K562 (cell line): ENCODE measurements at regions not wholly inside any gene's neighbourhood (a gene's known extent, or its start where the extent isn't known, plus 50 kb on each side); places are given as distances from the start of the nearest gene placed in this dataset.

Experiments used
- CREB1 ChIP-seq, 2 experiments: sonication (generic) in 1 of 2; formaldehyde crosslinking in 1 of 2; IDR thresholded peaks; 2 replicates each; pipeline versions ENCODE4 v1.6.1 to v1.8.0; 2012 to 2022; ENCODE audit warnings: inconsistent platforms in 1 of 2, mild to moderate bottlenecking in 1 of 2, missing genetic modification reagents in 1 of 2, moderate library complexity in 1 of 2
- CREM ChIP-seq: IDR thresholded peaks from 2 replicates; pipeline ENCODE4 v1.6.1; 2014; ENCODE audit warnings: antibody characterized with exemption, low read depth
- DACH1 ChIP-seq: fragments of 450-650 bp; IDR thresholded peaks from 2 replicates; pipeline ENCODE4 v1.6.1; 2018; ENCODE audit not compliant: partially characterized antibody
- FOSL1 ChIP-seq: fragments of 200-800 bp; sonication (Bioruptor generic); conservative IDR thresholded peaks from 2 replicates; pipeline ENCODE4 v1.6.1; 2016; ENCODE audit warnings: missing genetic modification characterization, missing compliant biosample characterization
- FOXJ3 ChIP-seq: sonication (generic); formaldehyde crosslinking; IDR thresholded peaks from 2 replicates; pipeline ENCODE4 v1.4.0; 2020; ENCODE audit warnings: mild to moderate bottlenecking, missing genetic modification reagents
- FOXK2 ChIP-seq, 2 experiments: fragments of 450-650 bp; IDR thresholded peaks in 1 of 2; conservative IDR thresholded peaks in 1 of 2; 2 replicates each; pipeline ENCODE4 v1.6.1; 2016; ENCODE audit warnings: low read depth in 2 of 2, mild to moderate bottlenecking in 1 of 2
- HBP1 ChIP-seq: fragments of 450-650 bp; formaldehyde crosslinking; IDR thresholded peaks from 2 replicates; pipeline ENCODE4 v1.4.0; 2022; ENCODE audit warnings: missing genetic modification characterization
- KHSRP ChIP-seq: fragments of 450-650 bp; IDR thresholded peaks from 2 replicates; pipeline ENCODE4 v1.6.1; 2017
- LARP7 ChIP-seq: fragments of 450-650 bp; IDR thresholded peaks from 2 replicates; pipeline ENCODE4 v1.6.1; 2016
- MCM2 ChIP-seq: fragments of 450-650 bp; IDR thresholded peaks from 2 replicates; pipeline ENCODE4 v1.6.1; 2017; ENCODE audit warnings: low read depth, mild to moderate bottlenecking
- MEF2D ChIP-seq: conservative IDR thresholded peaks from 2 replicates; pipeline ENCODE4 v1.6.1; 2016; ENCODE audit warnings: low read depth, missing genetic modification characterization, missing compliant biosample characterization
- SIX5 ChIP-seq, 2 experiments: IDR thresholded peaks; 2 replicates each; pipeline ENCODE4 v1.6.1; 2011; ENCODE audit warnings: low read length in 2 of 2, borderline replicate concordance in 1 of 2, low read depth in 1 of 2, mild to moderate bottlenecking in 1 of 2, moderate library complexity in 1 of 2; ENCODE audit not compliant: insufficient read depth in 1 of 2
- SREBF1 ChIP-seq: fragments of 150-350 bp; IDR thresholded peaks from 2 replicates; pipeline ENCODE4 v1.6.1; 2014; ENCODE audit warnings: antibody characterized with exemption, low read depth, low read length, borderline replicate concordance
- TCF3 ChIP-seq: sonication (generic); formaldehyde crosslinking; IDR thresholded peaks from 2 replicates; pipeline ENCODE4 v1.4.0; 2020; ENCODE audit warnings: mild to moderate bottlenecking, missing genetic modification reagents
- TCF7 ChIP-seq: sonication (generic); IDR thresholded peaks from 2 replicates; pipeline ENCODE4 v1.6.1; 2016; ENCODE audit warnings: antibody characterized with exemption, borderline replicate concordance
- TFAP4 ChIP-seq: sonication (generic); formaldehyde crosslinking; IDR thresholded peaks from 2 replicates; pipeline ENCODE4 v1.8.0; 2022; ENCODE audit warnings: missing genetic modification reagents, mild to moderate bottlenecking, moderate library complexity, borderline replicate concordance
- THRB ChIP-seq: fragments of 450-650 bp; formaldehyde crosslinking; conservative IDR thresholded peaks from 2 replicates; pipeline ENCODE4 v1.4.0; 2022; ENCODE audit warnings: mild to moderate bottlenecking, missing genetic modification characterization
- ZMIZ1 ChIP-seq, 2 experiments: fragments of 150-350 bp in 1 of 2; IDR thresholded peaks; 2 replicates each; pipeline ENCODE4 v1.6.1; 2012 to 2016; ENCODE audit warnings: low read depth in 2 of 2, low read length in 2 of 2, mild to moderate bottlenecking in 1 of 2, moderate library complexity in 1 of 2

GRCh38 chr6:2542858-2543218, 207.9 kb downstream of the MYLK4 start (continued):
- peak; percentile 95 for TF ChIP-seq TFAP4 (CRISPR knock-in tag)
- 0 out of 2 replicates have a peak, but pooled peaks have one; percentile 35 for TF ChIP-seq CREB1 (IDR thresholded peaks at IDR 0.05)
- TF ChIP-seq CREB1 (CRISPR knock-in tag; IDR thresholded peaks at IDR 0.05) = peak; percentile 44; the same call in 1 of the 2 replicates
- 0 out of 2 replicates have a peak, but pooled peaks have one; percentile 50 for TF ChIP-seq MEF2D (tag)
- 0 out of 2 replicates have a peak, but pooled peaks have one; percentile 16 for TF ChIP-seq HBP1
- peak in 1 of 2 experiments; percentile 93; a peak in 2 of 4 replicates for TF ChIP-seq ZMIZ1 (IDR thresholded peaks at IDR 0.05; ENCODE audit: low read depth in 2 of 2, low read length in 2 of 2)
- peak; percentile 72; the same call in 1 of the 2 replicates for TF ChIP-seq KHSRP
- peak; percentile 94 for TF ChIP-seq TCF3 (CRISPR knock-in tag)
- TF ChIP-seq LARP7 = no peak
- peak; percentile 90 for TF ChIP-seq DACH1
- TF ChIP-seq FOXJ3 = no peak
- TF ChIP-seq FOXK2 (conservative IDR thresholded peaks at IDR 0.05 in 1 of 2, IDR thresholded peaks at IDR 0.05 in 1 of 2; ENCODE audit: low read depth in 2 of 2) = 0 out of 4 replicates have a peak, but pooled peaks of 1 of the 2 experiments have one; percentile 28
- TF ChIP-seq TCF7 = 0 out of 2 replicates have a peak, but pooled peaks have one; percentile 71
- TF ChIP-seq MCM2 = no peak
- TF ChIP-seq SIX5 (IDR thresholded peaks at IDR 0.05; ENCODE audit: borderline replicate concordance in 1 of 2, insufficient read depth in 1 of 2, low read depth in 1 of 2, low read length in 2 of 2) = no peak
- peak; percentile 68; the same call in 1 of the 2 replicates for TF ChIP-seq CREM
- TF ChIP-seq FOSL1 (tag) = peak; percentile 81
- TF ChIP-seq THRB (CRISPR knock-in tag) = 0 out of 2 replicates have a peak, but pooled peaks have one; percentile 18
- peak; percentile 91; the same call in 1 of the 2 replicates for TF ChIP-seq SREBF1
